ENCODE measurements at regions not wholly inside any gene's neighbourhood (a gene's known extent, or its start where the extent isn't known, plus 50 kb on each side); places are given as distances from the start of the nearest gene placed in this dataset.

GRCh38 chr7:84704380-84704779 lies 482.5 kb downstream of the SEMA3D start:
- no peak for TF ChIP-seq CTCF (IDR thresholded peaks at IDR 0.05)
- no peak for TF ChIP-seq POLR2A (IDR thresholded peaks at IDR 0.05)

Measured in thyroid gland (tissue), 4 donors.